Esophagus squamous epithelium (tissue), 4 donors: ENCODE measurements at regions not wholly inside any gene's neighbourhood (a gene's known extent, or its start where the extent isn't known, plus 50 kb on each side); places are given as distances from the start of the nearest gene placed in this dataset.

Experiments used
- CTCF ChIP-seq, 6 experiments: fragments of 450-650 bp in 4 of 6; fragments of 200-600 bp in 2 of 6; sonication (generic) in 2 of 6; IDR thresholded peaks; one replicate each; pipeline ENCODE4 v1.5.1; 2016 to 2019; ENCODE audit warnings: antibody characterized with exemption in 6 of 6, mild to moderate bottlenecking in 4 of 6, moderate library complexity in 4 of 6
- POLR2A ChIP-seq, 4 donors: fragments of 450-650 bp; IDR thresholded peaks; one replicate each; pipeline ENCODE4 v1.6.1; 2017; ENCODE audit warnings: antibody characterized with exemption in 4 of 4, mild to moderate bottlenecking in 4 of 4, moderate library complexity in 3 of 4

- no peak for TF ChIP-seq CTCF (IDR thresholded peaks at IDR 0.05)
- TF ChIP-seq POLR2A (IDR thresholded peaks at IDR 0.05), result no peak
Measured at GRCh38 chr2:105464325-105464724, 65.5 kb upstream of the FHL2 start.
